Left lobe of liver (tissue), 2 donors: ENCODE measurements at regions not wholly inside any gene's neighbourhood (a gene's known extent, or its start where the extent isn't known, plus 50 kb on each side); places are given as distances from the start of the nearest gene placed in this dataset.
"Not testable (repeated sequence)": the region's sequence is repeated elsewhere in the genome, so short reads cannot be mapped to it uniquely, and the experiment has no call there.

ENCODE experiments used
- ATAC-seq: fragments of 200-7000 bp; cut with Tn5 transposase; one replicate; pipeline ENCODE4 v1.9.1; 2020; ENCODE audit warnings: mild to moderate bottlenecking, moderate library complexity
- DNase-seq: peaks from one replicate; pipeline ENCODE4 v3.0.0-alpha.2; 2020; ENCODE audit warnings: low spot score
- donor health status: DM: no; HTN: no; CAD: no; lungs with moderate emphysema.
- donor health status: DM: no; HTN: yes; CAD: no.

GRCh38 chr5:18395126-18396110, 761.2 kb downstream of the TAF11L14 start:
- no peak for DNase-seq
- ATAC-seq, result no peak

- DNase-seq (no peak), ATAC-seq (no peak)
Measured at GRCh38 chr5:18397371-18397770, 763.1 kb downstream of the TAF11L14 start.

- no peak for DNase-seq
- ATAC-seq, result no peak
Measured at GRCh38 chr5:18397891-18398290, 763.6 kb downstream of the TAF11L14 start.

GRCh38 chr5:18399461-18400327, 765.4 kb downstream of the TAF11L14 start:
- DNase-seq, ATAC-seq: not testable (repeated sequence)

- DNase-seq, result no peak
- ATAC-seq, result no peak
Measured at GRCh38 chr5:18403141-18403540, 768.9 kb downstream of the TAF11L14 start.

- DNase-seq (no peak), ATAC-seq (no peak)
Measured at GRCh38 chr5:18403941-18404438, 769.7 kb downstream of the TAF11L14 start.

- DNase-seq (no peak), ATAC-seq (no peak)
Measured at GRCh38 chr5:18420711-18421110, 786.5 kb downstream of the TAF11L14 start.

- DNase-seq, result no peak
- no peak for ATAC-seq
Measured at GRCh38 chr5:18433336-18433735, 799.1 kb downstream of the TAF11L14 start.

- ATAC-seq (no peak), DNase-seq (no peak)
Measured at GRCh38 chr5:18438126-18438525, 803.9 kb downstream of the TAF11L14 start.

- ATAC-seq (no peak), DNase-seq (no peak)
Measured at GRCh38 chr5:18455521-18455920, 821.3 kb downstream of the TAF11L14 start.

- no peak for ATAC-seq
- DNase-seq, result no peak
Measured at GRCh38 chr5:18457255-18457654, 823.0 kb downstream of the TAF11L14 start.

GRCh38 chr5:18461766-18462165, 827.5 kb downstream of the TAF11L14 start:
- ATAC-seq (no peak), DNase-seq (no peak)

GRCh38 chr5:18465833-18466681, 831.8 kb downstream of the TAF11L14 start:
- ATAC-seq (peak; percentile 83), DNase-seq (peak; percentile 47)

- ATAC-seq (no peak), DNase-seq (no peak)
Measured at GRCh38 chr5:18466731-18467130, 832.5 kb downstream of the TAF11L14 start.

GRCh38 chr5:18471791-18472190, 837.5 kb downstream of the TAF11L14 start:
- not testable (repeated sequence) for DNase-seq, ATAC-seq

GRCh38 chr5:18483451-18483850, 849.2 kb downstream of the TAF11L14 start:
- ATAC-seq (no peak), DNase-seq (no peak)

- no peak for DNase-seq
- ATAC-seq, result no peak
Measured at GRCh38 chr5:18487928-18488480, 853.7 kb downstream of the TAF11L14 start.

- ATAC-seq, result no peak
- no peak for DNase-seq
Measured at GRCh38 chr5:18489703-18490102, 855.4 kb downstream of the TAF11L14 start.

GRCh38 chr5:18491349-18491748, 857.1 kb downstream of the TAF11L14 start:
- DNase-seq, result no peak
- ATAC-seq, result no peak

- ATAC-seq, result no peak
Measured at GRCh38 chr5:18495157-18495556, 860.9 kb downstream of the TAF11L14 start.

More at GRCh38 chr5:18495157-18495556, 860.9 kb downstream of the TAF11L14 start:
- DNase-seq, result no peak
